ENCODE measurements at regions not wholly inside any gene's neighbourhood (a gene's known extent, or its start where the extent isn't known, plus 50 kb on each side); places are given as distances from the start of the nearest gene placed in this dataset.

- H3F3A ChIP-seq (ENCODE audit: insufficient read depth, low read length): no peaks in the 10 kb centered on the region
- H3K4me3 ChIP-seq (ENCODE audit: low read depth, low read length, poor library complexity, severe bottlenecking): no peak overlapping the region
- H3K27ac ChIP-seq (ENCODE audit: low read depth, low read length, poor library complexity, severe bottlenecking): no peak overlapping the region
- H3K4me1 ChIP-seq (ENCODE audit: insufficient read depth, low read length, severe bottlenecking): no peaks in the 10 kb centered on the region
- H3K4me2 ChIP-seq (ENCODE audit: low read length): no peak overlapping the region
- no peaks in the 10 kb centered on the region for H3K79me2 ChIP-seq (ENCODE audit: insufficient read depth, low read length)
- no peaks in the 10 kb centered on the region for H3K9me3 ChIP-seq (ENCODE audit: low read length)
- no peaks in the 10 kb centered on the region for H3K27me3 ChIP-seq (ENCODE audit: insufficient read depth, low read length)
- H2AFZ ChIP-seq (ENCODE audit: low read length): no peak overlapping the region
- no peak for TF ChIP-seq EZH2 (IDR thresholded peaks at IDR 0.05; ENCODE audit: borderline replicate concordance, low read length)
- TF ChIP-seq, protein P1, sequence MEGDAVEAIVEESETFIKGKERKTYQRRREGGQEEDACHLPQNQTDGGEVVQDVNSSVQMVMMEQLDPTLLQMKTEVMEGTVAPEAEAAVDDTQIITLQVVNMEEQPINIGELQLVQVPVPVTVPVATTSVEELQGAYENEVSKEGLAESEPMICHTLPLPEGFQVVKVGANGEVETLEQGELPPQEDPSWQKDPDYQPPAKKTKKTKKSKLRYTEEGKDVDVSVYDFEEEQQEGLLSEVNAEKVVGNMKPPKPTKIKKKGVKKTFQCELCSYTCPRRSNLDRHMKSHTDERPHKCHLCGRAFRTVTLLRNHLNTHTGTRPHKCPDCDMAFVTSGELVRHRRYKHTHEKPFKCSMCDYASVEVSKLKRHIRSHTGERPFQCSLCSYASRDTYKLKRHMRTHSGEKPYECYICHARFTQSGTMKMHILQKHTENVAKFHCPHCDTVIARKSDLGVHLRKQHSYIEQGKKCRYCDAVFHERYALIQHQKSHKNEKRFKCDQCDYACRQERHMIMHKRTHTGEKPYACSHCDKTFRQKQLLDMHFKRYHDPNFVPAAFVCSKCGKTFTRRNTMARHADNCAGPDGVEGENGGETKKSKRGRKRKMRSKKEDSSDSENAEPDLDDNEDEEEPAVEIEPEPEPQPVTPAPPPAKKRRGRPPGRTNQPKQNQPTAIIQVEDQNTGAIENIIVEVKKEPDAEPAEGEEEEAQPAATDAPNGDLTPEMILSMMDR (IDR thresholded peaks at IDR 0.05; ENCODE audit: low read length): no peak
- H3K9ac ChIP-seq (ENCODE audit: low read length): no peak overlapping the region
- H3K9me2 ChIP-seq (ENCODE audit: low read depth, low read length): no peaks in the 10 kb centered on the region
- H3K36me3 ChIP-seq (ENCODE audit: insufficient read depth, low read length): no peaks in the 10 kb centered on the region
- H4K20me1 ChIP-seq (ENCODE audit: insufficient read depth, low read length): no peaks in the 10 kb centered on the region
Observed at GRCh38 chr4:26214994-26215393, 105.8 kb upstream of the RBPJ start.

DNA sequence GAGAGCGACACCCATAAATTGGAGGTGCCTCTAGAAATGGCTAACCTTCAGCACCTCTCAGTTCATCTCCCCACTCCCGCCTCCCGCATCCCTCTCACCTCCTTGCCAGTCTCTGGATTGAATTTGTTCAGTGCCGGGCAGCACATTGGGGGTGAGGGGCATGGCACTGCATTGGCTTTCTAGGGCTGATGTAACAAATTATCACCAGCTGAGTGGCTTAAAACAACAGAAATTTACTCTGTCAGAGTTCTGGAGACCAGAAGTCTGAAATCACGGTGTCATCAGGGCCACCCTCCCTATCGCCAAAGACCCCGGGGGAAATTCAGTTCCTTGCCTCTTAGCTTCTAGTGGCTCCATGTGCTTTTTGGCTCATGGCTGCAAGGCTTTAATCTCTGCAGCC lies 105.1 kb upstream of the RBPJ start:
- Histone ChIP-seq H3K27me3 (ENCODE audit: insufficient read depth, low read length) (no peaks in the 10 kb centered on the region), H2AFZ (ENCODE audit: low read length) (no peak overlapping the region), H3K9me3 (ENCODE audit: low read length) (no peaks in the 10 kb centered on the region), H3K4me2 (ENCODE audit: low read length) (no peak overlapping the region), H4K20me1 (ENCODE audit: insufficient read depth, low read length) (no peaks in the 10 kb centered on the region), H3K9ac (ENCODE audit: low read length) (no peak overlapping the region), H3K27ac (ENCODE audit: low read depth, low read length, poor library complexity, severe bottlenecking) (no peak overlapping the region), H3K4me3 (ENCODE audit: low read depth, low read length, poor library complexity, severe bottlenecking) (no peak overlapping the region), H3K9me2 (ENCODE audit: low read depth, low read length) (no peaks in the 10 kb centered on the region), H3K79me2 (ENCODE audit: insufficient read depth, low read length) (no peaks in the 10 kb centered on the region), H3K36me3 (ENCODE audit: insufficient read depth, low read length) (no peaks in the 10 kb centered on the region), H3K4me1 (ENCODE audit: insufficient read depth, low read length, severe bottlenecking) (no peaks in the 10 kb centered on the region), H3F3A (ENCODE audit: insufficient read depth, low read length) (no peaks in the 10 kb centered on the region)
- TF ChIP-seq EZH2 (IDR thresholded peaks at IDR 0.05; ENCODE audit: borderline replicate concordance, low read length): no peak
- TF ChIP-seq, protein P1 (IDR thresholded peaks at IDR 0.05; ENCODE audit: low read length): no peak

- Histone ChIP-seq H3K79me2 (ENCODE audit: insufficient read depth, low read length) (no peaks in the 10 kb centered on the region), H3K4me3 (ENCODE audit: low read depth, low read length, poor library complexity, severe bottlenecking) (no peak overlapping the region), H3F3A (ENCODE audit: insufficient read depth, low read length) (no peaks in the 10 kb centered on the region), H3K27ac (ENCODE audit: low read depth, low read length, poor library complexity, severe bottlenecking) (no peak overlapping the region), H4K20me1 (ENCODE audit: insufficient read depth, low read length) (no peaks in the 10 kb centered on the region), H2AFZ (ENCODE audit: low read length) (no peak overlapping the region), H3K9me2 (ENCODE audit: low read depth, low read length) (no peaks in the 10 kb centered on the region), H3K9me3 (ENCODE audit: low read length) (no peaks in the 10 kb centered on the region), H3K36me3 (ENCODE audit: insufficient read depth, low read length) (no peaks in the 10 kb centered on the region), H3K9ac (ENCODE audit: low read length) (no peak overlapping the region), H3K4me1 (ENCODE audit: insufficient read depth, low read length, severe bottlenecking) (no peaks in the 10 kb centered on the region), H3K4me2 (ENCODE audit: low read length) (no peak overlapping the region), H3K27me3 (ENCODE audit: insufficient read depth, low read length) (no peaks in the 10 kb centered on the region)
- TF ChIP-seq EZH2 (IDR thresholded peaks at IDR 0.05; ENCODE audit: borderline replicate concordance, low read length): no peak
- TF ChIP-seq, protein P1 (IDR thresholded peaks at IDR 0.05; ENCODE audit: low read length): no peak
Observed at GRCh38 chr4:26217481-26217880, 103.3 kb upstream of the RBPJ start.

All from OCI-LY1 (cell line).